Activated CD8-positive, alpha-beta memory T cell treated with anti-CD3 and anti-CD28 coated beads, Interleukin-2, amount 50 U/mL, for 1 hour (primary cell): ENCODE measurements at regions not wholly inside any gene's neighbourhood (a gene's known extent, or its start where the extent isn't known, plus 50 kb on each side); places are given as distances from the start of the nearest gene placed in this dataset.
A peak's percentile ranks its signal among the peaks of the same experiment; 100 is the strongest.
"Not testable (repeated sequence)": the region's sequence is repeated elsewhere in the genome, so short reads cannot be mapped to it uniquely, and the experiment has no call there.

Source experiments
- DNase-seq: peaks from one replicate; pipeline ENCODE4 v3.0.0-alpha.2; 2020; ENCODE audit errors: extremely low read depth

DNA sequence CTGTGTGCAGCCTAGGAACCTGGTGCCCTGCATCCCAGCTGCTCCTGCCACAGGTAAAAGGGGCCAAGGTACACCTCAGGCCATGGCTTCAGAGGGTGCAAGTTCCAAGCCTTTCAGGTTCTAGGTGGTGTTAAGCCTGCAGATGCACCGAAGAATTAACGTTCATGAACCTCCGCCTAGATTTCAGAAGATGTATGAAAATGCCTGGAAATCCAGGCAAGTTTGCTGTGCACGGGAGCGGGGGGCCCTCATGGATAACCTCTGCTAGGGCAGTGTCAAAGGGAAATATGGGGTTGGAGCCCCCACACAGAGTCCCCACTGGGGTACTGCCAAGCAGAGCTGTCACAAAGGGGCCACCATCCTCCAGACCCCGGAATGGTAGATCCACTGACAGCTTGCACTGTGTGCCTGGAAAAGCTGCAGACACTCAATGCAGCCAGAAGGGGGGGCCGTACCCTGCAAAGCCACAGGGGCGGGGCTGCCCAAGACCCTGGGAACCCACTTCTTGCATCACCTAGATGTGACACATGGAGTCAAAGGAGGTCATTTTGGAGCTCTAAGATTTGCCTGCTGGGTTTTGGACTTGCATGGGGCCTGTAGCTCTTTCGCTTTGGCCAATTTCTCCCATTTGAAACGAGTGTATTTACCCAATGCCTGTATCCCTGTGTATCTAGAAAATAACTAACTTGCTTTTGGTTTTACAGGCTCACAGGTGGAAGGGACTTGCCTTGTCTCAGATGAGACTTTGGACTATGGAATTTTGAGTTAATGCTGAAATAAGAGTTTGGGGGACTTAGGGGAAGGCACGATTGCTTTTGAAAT lies 145.2 kb upstream of the C1QTNF3 start:
- DNase-seq, result not testable (repeated sequence)

DNA sequence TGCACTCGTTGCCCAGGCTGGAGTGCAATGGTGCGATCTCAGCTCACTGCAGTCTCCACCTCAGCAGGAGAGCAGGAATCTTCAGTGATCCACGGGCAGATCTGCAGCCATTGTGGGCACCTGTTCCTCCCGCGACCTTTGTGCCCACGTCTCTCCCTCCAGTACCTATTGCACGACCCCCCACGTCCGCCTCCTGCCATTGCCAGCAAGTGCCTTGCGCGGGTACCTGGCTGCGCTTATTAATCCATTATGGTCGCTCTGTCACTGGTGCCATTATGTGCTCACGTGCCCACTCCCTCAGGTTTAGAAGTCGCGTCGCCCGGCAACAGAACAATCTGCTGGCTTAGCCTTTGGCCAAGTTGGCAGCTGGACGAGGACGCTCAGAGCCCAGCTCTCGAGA lies 146.2 kb upstream of the C1QTNF3 start:
- DNase-seq, result not testable (repeated sequence)

DNA sequence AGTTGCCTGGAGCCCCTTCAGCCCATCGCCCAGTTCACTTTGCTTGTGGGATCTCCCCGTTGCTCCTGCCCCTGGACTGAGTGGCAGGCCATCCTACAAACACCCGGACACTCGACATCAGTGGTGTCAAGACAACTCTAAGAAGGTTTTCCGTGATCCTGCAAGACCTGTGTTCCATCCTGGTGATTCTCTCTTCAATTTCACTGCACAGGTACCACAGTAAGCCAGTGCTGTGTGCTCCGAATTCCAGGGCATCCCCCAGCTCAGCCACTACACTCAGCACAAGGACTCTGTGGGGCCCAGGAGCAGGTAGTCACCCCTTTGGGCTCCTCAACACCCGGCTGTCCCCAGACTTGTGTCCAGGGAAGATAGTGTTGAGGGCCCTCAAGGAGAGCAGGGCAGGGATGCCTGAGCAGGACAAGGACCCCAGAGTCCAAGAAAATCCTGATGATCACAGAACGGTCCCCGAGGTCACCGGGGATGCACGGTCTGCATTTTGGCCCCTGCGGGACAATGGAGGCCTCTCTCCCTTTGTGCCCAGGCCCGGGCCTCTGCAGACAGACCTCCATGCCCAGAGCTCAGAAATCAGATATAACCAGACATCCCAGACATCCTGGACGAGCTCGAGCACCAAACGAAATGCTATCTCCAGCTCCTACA lies 146.9 kb upstream of the C1QTNF3 start:
- not testable (repeated sequence) for DNase-seq

DNA sequence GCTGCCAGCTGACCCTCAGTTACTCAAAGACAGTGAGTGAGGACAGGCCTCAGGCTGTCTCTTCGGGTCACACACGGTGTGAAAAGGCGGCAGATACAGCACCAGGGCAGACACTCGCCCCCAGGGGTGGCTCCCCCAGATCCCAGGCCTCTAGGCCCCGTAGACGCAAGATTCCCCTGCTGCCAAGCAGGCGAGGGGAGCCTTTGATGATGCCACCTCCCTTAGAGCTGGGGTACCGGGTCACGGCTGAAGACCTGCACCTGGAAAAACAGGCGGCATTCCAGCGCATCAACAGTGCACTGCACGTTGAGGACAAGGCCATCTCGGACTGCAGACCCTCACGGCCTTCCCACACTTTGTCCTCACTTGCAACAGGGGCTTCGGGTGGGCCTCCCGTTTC lies 147.5 kb upstream of the C1QTNF3 start:
- DNase-seq, result not testable (repeated sequence)

DNA sequence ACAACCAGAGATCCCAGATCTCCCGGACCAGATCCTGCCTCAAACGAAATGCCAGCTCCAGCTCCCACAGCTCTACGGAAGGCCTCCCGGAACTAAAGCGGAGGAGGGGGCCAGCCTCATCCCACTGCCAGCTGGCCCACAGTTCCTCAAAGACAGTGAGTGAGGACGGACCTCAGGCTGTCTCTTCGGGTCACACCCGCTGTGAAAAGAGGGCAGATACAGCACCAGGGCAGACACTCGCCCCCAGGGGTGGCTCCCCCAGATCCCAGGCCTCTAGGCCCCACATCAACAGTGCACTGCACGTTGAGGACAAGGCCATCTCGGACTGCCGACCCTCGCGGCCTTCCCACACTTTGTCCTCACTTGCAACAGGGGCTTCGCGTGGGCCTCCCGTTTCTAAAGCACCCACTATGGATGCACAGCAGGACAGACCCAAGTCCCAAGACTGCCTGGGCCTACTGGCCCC lies 148.3 kb upstream of the C1QTNF3 start:
- not testable (repeated sequence) for DNase-seq

DNA sequence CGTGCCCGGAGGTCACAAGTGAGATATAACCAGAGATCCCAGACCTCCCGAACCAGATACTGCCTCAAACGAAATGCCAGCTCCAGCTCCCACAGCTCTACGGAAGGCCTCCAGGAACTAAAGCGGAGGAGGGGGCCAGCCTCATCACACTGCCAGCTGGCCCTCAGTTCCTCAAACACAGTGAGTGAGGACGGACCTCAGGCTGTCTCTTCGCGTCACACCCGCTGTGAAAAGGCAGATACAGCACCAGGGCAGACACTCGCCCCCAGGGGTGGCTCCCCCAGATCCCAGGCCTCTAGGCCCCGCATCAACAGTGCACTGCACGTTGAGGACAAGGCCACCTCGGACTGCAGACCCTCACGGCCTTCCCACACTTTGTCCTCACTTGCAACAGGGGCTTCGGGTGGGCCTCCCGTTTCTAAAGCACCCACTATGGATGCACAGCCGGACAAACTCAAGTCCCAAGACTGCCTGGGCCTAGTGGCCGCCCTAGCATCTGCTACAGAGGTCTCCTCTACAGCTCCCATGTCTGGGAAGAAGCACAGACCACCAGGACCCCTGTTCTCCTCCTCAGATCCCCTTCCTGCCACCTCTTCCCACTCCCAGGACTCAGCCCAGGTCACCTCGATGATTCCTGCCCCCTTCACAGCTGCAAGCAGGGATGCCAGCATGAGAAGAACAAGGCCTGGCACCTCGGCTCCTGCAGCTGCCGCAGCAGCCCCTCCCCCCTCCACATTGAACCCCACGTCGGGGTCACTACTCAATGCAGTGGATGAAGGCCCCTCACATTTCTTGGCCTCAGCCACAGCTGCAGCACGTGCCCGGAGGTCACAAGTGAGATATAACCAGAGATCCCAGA lies 149.3 kb upstream of the C1QTNF3 start:
- DNase-seq, result not testable (repeated sequence)

DNA sequence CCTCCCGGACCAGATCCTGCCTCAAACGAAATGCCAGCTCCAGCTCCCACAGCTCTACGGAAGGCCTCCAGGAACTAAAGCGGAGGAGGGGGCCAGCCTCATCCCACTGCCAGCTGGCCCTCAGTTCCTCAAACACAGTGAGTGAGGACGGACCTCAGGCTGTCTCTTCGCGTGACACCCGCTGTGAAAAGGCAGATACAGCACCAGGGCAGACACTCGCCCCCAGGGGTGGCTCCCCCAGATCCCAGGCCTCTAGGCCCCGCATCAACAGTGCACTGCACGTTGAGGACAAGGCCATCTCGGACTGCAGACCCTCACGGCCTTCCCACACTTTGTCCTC lies 149.9 kb upstream of the C1QTNF3 start:
- not testable (repeated sequence) for DNase-seq

DNA sequence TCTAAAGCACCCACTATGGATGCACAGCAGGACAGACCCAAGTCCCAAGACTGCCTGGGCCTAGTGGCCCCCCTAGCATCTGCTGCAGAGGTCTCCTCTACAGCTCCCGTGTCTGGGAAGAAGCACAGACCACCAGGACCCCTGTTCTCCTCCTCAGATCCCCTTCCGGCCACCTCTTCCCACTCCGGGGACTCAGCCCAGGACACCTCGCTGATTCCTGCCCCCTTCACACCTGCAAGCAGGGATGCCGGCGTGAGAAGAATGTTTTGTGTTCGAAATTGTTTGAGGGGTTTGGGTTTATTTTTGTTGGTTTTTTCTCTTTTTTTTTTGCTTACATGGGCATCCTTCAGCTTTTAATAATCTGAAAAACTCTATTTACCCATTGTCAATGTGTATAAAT lies 150.3 kb upstream of the C1QTNF3 start:
- not testable (repeated sequence) for DNase-seq

DNA sequence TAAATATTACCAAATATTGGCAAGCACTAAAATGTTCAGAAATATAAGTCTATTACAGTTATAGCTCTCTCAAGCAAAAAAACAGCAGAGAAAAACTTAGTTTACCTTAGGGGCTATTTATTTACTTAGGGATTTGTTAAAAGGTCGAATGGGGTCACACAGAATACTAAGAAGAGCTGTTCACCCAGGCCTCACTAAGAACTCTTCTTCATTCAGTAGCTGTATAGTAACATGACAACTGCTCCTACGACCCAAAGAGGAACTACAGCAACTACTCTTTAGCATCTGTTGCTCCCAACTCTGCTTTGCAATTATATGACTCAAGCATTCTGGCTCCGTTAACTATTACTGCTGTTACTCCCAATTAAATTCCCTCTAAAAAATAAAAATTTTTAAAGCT lies 150.8 kb upstream of the C1QTNF3 start:
- not testable (repeated sequence) for DNase-seq

DNA sequence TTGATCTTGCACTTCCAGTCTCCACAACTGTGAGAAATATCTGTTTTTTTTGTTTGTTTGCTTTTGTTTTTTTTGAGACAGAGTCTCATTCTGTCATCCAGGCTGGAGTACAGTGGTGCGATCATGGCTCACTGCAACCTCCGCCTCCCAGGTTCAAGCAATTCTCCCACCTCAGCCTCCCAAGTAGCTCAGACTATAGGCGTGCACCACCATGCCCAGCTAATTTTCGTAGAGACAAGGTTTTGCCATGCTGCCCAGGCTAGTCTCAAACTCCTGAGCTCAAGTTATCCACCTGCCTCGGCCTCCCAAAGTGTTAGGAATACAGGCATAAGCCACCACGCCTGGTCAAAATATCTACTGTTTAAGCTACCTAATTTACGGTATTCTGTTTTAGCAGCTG lies 153.1 kb upstream of the C1QTNF3 start:
- DNase-seq, result not testable (repeated sequence)

DNA sequence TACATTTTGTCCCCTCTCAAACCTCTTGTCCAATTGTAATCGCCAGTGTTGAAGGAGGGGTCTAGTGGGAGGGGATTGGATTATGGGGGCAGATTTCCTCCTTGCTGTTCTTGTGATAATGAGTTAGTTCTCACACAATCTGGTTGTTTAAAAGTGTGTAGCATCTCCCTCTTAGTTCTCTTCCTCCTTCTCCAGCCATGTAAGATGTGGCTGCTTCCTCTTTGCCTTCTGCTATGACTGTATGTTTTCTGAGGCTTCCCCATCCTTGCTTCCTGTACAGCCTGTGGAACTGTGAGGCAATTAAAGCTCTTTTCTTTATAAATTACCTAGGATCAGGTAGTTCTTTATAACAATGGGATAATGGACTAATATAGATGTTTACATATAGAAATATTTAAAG lies 162.3 kb upstream of the C1QTNF3 start:
- not testable (repeated sequence) for DNase-seq

DNA sequence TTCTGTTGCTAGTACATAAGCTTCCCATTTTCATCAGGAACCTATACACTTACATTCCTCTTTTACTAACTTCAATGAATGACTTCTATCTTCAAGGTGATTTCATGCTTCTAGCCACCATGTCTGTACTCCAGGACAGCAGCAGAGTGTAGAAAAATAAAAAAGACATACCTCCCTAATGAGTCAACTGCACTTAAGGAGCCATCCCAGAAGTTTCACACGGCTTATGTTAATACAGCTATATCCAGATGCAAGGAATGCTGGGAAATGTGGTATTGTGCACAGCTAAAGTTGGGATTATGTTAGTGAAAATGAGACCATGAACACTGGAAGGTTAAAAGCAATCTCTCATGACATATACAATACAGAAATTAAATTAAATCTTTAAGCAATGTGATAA lies 174.4 kb upstream of the C1QTNF3 start:
- DNase-seq, result not testable (repeated sequence)

DNA sequence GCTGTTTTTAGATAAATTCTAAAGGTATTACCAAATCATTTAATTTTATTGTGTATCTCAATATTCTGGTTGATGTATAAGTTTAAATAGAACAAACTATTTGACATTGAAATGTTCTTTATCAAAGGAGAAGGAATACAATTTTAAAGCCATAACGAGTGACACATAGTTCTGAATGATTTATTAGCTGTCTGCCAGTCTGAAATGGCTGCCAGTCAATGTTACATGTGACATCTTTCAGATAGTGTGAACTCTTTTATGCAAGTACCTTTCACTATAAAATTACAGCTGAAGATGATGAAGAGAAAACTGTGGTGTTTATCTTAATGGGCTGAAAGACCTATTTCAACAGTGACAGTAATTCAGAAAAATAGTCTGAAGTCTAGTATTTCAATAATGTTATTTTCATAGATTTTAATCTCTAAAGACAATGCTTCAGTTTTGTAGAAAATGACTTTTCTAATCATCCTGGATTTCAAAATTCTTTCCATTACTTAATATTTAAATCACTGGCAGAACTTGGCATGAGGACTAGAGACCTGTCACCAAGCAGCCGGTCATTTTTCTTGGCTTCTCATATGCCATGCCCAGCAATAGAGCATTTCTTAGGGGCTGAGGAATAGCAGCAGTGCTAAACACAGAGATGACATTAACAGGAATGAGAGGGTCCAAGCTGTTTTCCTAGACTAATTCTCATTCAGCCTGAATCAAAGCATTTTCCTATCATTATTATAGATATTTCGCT lies 178.5 kb upstream of the C1QTNF3 start:
- DNase-seq, result not testable (repeated sequence)

DNA sequence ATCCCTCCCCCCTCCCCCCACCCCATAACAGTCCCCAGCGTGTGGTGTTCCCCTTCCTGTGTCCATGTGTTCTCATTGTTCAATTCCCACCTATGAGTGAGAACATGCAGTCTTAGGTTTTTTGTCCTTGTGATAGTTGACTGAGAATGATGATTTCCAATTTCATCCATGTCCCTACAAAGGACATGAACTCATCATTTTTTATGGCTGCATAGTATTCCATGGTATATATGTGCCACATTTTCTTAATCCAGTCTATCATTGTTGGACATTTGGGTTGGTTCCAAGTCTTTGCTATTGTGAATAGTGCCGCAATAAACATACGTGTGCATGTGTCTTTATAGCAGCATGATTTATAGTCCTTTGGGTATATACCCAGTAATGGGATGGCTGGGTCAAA lies 180.1 kb upstream of the C1QTNF3 start:
- not testable (repeated sequence) for DNase-seq

DNA sequence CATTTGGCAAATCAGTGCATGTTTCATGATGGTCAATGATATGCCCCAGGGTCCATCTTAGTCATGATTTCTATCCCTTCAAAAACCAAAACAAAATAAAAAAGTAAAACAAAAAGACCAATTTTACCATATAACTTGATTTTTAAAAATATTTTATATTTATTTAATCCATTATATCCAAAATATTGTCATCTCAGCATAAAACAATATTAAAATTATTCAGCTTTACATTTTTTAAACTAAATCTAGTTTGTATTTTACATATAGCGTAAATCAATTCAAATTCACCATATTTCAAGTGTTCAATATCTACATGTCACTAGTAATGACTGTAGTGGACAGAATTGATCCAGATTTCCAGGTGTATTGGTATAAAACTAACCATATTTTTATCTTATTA lies 187.4 kb upstream of the C1QTNF3 start:
- not testable (repeated sequence) for DNase-seq

DNA sequence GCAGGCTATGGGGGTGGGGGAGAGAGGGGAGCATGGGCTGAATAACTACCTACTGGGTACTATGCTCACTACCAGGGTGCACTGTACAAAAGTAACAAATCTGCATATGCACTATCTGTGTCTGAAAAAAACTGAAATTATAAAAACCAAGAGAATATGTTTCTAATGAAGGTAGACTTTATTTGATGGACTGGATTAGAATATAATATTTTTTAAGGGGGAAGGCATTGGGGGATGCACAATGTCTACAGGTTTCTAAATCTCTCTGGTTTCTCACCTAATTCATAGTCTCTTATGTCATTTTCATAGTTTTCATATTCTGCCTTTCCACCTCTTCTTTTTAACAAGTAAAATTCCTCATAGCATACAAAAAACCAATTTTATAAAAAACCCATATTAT lies 200.8 kb upstream of the C1QTNF3 start:
- DNase-seq, result not testable (repeated sequence)

DNA sequence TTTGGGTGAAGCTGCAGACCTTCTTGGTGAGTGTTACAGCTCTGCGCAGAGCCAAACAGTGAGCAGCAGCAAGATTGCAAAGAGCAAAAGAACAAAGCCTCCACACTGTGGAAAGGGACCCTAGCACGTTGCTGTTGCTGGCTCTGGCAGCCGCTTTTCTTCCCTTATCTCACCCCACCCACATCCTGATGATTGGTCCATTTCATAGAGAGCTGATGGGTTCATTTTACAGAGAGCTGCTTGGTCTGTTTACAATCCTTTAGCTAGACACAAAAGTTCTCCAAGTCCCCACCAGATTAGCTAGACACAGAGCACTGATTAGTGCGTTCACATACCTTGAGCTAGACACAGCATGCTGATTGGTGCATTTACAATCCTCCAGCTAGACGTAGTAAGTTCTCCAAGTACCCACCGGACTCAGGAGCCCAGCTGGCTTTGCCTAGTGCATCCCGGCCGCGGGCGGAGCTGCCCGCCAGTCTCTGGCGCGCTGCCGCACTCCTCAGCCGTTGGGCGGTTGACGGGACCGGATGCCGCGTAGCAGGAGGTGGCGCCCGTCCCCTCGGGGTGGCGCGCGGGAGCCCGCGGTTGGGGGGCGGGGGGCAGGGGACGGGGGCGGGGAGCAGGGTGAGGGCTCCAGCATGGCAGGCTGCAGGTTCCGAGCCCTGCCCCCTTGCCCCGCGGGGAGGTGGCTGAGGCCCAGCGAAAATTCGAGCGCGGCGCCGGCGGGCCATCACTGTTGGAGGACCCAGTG lies 201.4 kb upstream of the C1QTNF3 start:
- peak; percentile 22 for DNase-seq

DNA sequence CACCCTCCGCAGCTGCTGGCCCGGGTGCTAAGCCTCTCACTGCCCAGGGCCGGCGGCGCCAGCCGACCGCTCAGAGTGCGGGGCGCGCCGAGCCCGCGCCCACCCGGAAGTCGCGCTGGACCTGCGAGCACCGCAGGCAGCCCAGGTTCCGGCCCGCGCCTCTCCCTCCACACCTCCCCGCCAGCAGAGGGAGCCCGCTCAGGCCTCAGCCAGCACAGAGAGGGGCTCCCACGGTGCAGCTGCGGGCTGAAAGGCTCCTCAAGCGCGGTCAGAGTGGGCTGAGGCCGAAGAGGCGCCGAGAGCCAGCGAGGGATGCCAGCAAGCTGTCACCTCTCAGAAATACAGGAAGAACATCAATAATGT lies 202.0 kb upstream of the C1QTNF3 start:
- peak; percentile 16 for DNase-seq

DNA sequence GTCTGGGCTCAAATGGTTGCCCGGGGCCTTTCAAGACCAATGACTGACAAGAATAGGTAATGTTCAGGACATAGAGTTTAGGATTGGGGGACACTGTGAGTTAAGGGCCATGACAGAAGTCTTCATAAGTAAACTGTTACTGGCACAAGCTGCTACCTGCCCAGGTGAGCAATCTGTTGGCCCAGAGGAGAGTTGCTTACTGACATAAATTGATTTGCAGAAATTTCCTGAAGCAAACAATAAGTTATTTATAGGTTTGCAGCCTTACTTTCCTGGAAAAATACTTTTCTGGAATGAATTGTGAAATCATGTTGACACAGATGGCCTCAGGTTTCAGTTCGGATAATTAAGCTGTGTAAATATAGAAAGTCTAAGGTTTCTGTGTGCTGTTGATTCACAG lies 202.8 kb upstream of the C1QTNF3 start:
- not testable (repeated sequence) for DNase-seq

DNA sequence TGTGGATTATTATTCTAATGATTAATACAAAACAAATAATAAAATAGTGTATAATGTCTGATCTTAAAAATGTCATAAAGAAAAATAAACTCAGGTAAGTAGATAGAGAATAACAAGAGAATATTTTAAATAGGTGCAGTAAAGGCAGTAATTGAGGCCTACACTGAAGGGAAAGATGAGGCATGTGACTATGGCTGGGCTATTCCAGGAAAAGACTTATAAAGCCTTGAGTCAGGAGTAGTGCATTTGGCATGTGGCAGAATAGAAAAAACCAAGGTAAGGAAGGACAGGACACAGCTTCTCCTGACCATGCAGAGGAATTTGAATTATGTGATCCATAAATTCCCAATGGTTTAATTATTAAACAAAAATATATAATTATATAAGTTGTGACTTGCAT lies 215.6 kb upstream of the C1QTNF3 start:
- DNase-seq, result not testable (repeated sequence)

DNA sequence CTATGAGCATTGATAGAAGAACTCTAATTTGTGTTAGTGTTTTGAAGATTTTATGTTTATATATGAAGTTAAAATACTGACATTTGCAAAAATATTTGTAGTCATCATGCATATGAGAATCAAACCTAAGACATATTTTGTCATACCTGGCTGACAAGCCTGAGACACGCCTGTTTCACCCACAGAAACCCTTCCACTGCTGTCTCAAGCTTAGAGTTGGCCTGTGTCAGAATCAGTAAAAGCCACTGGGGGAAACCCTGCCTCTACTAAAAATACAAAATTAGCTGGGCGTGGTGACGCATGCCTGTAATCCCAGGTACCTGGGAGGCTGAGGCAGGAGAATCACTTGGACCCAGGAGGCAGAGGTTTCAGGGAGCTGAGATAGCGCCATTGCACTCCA lies 218.0 kb upstream of the C1QTNF3 start:
- DNase-seq, result not testable (repeated sequence)
